Fibroblast of mammary gland (primary cell): ENCODE measurements at regions not wholly inside any gene's neighbourhood (a gene's known extent, or its start where the extent isn't known, plus 50 kb on each side); places are given as distances from the start of the nearest gene placed in this dataset.
A peak's percentile ranks its signal among the peaks of the same experiment; 100 is the strongest.

ENCODE experiments used
- DNase-seq: peaks from one replicate; pipeline ENCODE4 v3.0.0-alpha.2; 2010; ENCODE audit warnings: low read depth
- H3K4me3 ChIP-seq: 2 replicates; pipeline ENCODE4 v1.5.1; 2011; ENCODE audit warnings: low read depth, mild to moderate bottlenecking, low read length, moderate library complexity; ENCODE audit not compliant: control insufficient read depth
- CTCF ChIP-seq: conservative IDR thresholded peaks from 2 replicates; pipeline ENCODE4 v1.5.1; 2011; ENCODE audit warnings: low read depth, low read length, inconsistent platforms; ENCODE audit not compliant: control insufficient read depth, insufficient read depth

- TF ChIP-seq CTCF, result peak; percentile 87
- no peak overlapping the region for H3K4me3 ChIP-seq
- peak; percentile 50 for DNase-seq
Measured at GRCh38 chr9:79129865-79130480, 441.8 kb upstream of the TLE4 start.

GRCh38 chr9:79131246-79131774, 440.5 kb upstream of the TLE4 start:
- no peak for DNase-seq
- no peak for TF ChIP-seq CTCF

DNA sequence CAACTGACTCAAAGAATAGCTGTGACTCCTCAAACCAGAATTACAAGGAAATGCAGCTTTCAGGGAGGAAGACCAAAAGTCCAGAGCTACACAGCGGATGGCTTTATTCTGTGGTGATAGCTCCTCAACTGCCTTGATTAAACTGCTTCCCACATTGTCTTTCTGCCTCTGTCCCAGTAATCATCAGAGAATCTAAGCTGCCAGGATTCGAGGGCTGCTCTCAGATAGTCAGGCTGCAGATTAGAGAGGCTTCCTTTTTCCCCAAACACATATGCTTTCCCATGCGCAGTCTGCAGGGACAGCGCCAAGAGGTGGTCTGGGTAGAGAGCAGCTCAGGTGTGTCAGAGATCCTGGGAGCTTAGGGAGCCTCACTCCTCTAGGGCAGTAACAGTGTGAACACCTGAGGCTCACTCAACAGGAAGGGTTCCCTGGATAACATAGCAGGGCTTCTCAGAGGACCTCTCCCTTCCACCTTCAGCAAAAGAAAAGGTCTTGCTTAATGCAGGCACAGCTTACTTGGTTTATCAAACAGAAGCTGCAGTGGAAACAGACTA, 439.9 kb upstream of the TLE4 start:
- no peak for TF ChIP-seq CTCF
- DNase-seq, result no peak
- no peak overlapping the region for H3K4me3 ChIP-seq

More at GRCh38 chr9:79131246-79131774, 440.5 kb upstream of the TLE4 start:
- no peak overlapping the region for H3K4me3 ChIP-seq

- H3K4me3 ChIP-seq, result no peak overlapping the region
- no peak for TF ChIP-seq CTCF
- DNase-seq, result no peak
Measured at GRCh38 chr9:79134654-79135053, 437.1 kb upstream of the TLE4 start.

DNA sequence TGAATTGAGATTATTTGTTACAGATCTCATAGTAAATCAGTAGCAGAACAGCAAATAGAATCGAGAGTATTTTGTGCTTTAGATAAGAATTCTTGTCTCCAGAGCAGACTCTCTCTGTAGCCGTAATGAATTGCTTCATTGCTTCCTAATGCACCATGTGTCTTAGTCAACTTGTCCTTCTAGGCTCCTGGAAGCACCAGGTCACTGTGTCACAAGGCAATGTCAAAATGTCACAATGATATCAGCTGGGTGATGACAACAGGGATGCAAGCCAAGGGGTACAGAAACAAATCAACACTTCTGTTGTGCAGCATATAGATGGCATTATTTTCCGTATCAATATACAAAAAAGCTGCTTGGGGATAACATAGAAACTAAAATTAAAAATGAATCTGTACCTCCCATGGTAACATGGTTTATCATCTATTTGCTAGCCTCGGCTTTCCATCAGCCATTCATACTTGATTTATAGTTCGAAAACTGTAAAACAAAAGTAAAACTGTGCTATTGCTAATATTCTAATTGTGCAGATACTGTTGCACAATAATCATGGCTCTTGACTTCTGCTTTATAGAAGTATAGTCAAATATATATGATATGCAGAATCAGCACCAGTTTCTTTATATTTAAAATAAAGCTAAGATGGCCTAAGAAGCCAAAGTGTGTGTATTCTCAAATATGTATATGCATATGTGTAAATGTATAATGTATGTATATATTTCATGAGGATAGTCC, 435.9 kb upstream of the TLE4 start:
- no peak for TF ChIP-seq CTCF
- no peak overlapping the region for H3K4me3 ChIP-seq
- no peak for DNase-seq

DNA sequence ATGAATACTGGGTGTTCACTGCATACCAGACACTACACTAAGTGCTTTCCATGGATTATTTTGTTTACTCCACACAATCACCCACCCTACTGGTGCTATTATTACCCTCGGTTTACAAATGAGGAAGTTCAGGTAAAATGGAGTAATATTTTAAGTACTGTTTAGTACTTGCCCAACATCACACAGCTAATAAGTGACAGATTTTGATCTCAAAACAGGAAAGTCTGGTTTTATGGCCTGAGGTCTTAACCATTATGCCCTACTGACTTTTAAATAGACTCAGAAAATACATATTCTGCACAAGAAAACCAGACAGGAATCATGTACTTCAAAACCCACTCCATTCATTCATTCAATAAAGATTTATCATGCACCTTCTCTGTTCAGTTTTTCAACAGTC, 431.0 kb upstream of the TLE4 start:
- DNase-seq, result no peak
- TF ChIP-seq CTCF, result no peak

More for the DNA sequence above, 431.0 kb upstream of the TLE4 start:
- H3K4me3 ChIP-seq, result no peak overlapping the region
